Left colon (tissue), 2 donors: ENCODE measurements at regions not wholly inside any gene's neighbourhood (a gene's known extent, or its start where the extent isn't known, plus 50 kb on each side); places are given as distances from the start of the nearest gene placed in this dataset.
"Not testable (repeated sequence)": the region's sequence is repeated elsewhere in the genome, so short reads cannot be mapped to it uniquely, and the experiment has no call there.

Source experiments
- ATAC-seq: fragments of 200-7000 bp; cut with Tn5 transposase; one replicate; pipeline ENCODE4 v1.9.1; 2020; ENCODE audit warnings: mild to moderate bottlenecking, moderate library complexity
- DNase-seq, 2 donors: peaks; one replicate each; pipeline ENCODE4 v3.0.0-alpha.2; 2020
- intact Hi-C, 2 donors: fragments of 100-400 bp; cut with DNase I in 1 of 2; cut with micrococcal nuclease in 1 of 2; formaldehyde crosslinking; loops; one replicate each; pipeline versions ENCODE4 v1.11.2 to v1.14.0; 2022; cut with DNase I, micrococcal nuclease
- donor health status: DM: no; HTN: no; CAD: no.
- donor health status: DM: yes; HTN: yes; CAD: no.

DNA sequence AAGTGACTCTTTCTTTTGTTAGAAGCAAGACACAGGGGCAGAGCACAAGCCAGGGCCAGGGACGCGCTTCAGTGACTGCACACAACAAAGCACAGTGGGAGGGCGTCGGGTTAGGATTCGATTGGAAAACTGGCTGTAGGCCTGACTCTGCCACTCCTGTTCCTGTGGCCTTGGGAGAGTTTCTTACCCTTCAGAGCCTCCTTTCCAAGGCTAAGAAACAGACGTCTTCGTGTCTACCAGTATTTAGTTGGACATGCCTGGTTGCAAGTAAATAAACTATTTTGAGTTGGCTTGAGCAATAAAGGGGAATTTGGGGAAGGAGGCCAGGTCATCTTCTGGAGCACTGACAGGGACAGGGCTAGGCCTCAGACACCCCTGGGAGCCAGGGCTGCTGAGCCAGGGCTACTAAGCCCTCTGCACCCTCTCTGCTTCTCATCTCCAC, 549.1 kb downstream of the INSC start:
- DNase-seq (no peak), ATAC-seq (no peak)
- intact Hi-C loops: no loop called here

DNA sequence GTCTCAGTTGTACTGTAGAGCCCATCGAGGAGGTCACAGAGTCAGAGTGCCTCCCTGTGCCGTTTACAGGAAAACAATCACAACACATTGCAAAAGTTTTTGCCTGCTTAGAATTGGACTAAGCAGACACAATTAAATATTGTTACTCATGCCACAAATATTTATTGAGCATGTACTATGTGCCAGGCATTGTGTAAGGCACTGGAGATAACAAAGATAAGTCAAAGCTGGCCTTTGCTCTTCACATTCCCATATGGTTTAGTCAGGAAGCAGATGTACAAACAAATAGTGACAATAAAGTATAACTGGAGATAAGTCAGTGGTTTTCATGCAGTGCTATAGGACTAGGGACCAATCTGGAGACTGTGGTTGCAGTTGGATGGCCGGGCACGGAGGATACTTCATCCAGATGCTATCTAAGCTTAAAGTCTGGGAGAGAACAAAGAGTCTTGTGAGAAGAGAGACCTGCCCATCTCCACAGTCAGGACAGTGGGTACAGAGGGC, 550.7 kb downstream of the INSC start:
- intact Hi-C loops: no loop called here
- DNase-seq: no peak
- peak; percentile 92 for ATAC-seq

DNA sequence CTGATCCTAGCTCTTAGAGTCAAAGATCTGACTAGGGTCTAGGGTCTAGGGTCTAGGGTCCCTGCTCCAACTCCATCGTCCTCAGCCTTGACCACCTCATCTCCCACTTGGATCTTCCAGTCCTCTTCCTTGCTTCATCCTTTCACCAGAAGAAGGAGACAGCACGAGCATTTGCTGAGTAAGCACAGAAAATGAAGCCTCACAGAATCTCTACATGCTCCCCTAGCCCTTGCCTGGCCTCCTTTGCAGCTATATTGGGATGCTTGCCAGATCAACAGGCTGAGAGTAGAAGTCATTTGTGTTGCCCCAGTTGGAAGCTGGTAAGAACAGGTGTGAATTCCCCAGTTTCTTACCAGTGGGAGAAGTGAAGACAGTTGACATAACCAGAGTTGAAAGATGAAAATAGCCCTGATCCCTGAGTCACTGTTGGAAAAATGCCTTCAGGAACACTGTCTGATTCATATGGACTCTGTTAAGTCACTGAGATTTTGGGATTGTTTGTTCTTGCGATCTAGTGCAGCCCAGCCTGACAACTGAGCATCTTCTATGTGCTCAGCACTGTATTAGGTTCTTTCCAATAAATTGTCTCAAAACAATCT, 552.5 kb downstream of the INSC start:
- ATAC-seq (no peak), DNase-seq (no peak)
- intact Hi-C loops: no loop called here

DNA sequence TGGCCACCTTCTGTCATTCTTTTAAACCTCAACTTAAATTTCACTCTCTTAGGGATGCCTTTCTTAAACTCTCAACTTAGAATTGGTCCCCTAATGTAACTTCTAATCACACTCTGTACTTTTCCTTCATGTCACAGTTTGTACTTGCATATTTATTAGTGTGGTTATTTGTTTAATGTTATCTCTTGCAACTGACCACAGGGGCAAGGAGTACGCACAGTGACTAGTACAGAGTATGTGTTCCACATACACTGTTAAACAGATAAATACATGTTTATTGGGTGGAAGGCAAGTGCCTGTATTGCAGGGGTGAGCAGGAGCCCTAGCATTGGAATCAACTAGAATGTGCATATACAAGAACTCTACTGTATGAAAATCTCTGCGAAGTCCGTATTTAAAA, 554.0 kb downstream of the INSC start:
- intact Hi-C loops: no loop called here
- no peak for DNase-seq

DNA sequence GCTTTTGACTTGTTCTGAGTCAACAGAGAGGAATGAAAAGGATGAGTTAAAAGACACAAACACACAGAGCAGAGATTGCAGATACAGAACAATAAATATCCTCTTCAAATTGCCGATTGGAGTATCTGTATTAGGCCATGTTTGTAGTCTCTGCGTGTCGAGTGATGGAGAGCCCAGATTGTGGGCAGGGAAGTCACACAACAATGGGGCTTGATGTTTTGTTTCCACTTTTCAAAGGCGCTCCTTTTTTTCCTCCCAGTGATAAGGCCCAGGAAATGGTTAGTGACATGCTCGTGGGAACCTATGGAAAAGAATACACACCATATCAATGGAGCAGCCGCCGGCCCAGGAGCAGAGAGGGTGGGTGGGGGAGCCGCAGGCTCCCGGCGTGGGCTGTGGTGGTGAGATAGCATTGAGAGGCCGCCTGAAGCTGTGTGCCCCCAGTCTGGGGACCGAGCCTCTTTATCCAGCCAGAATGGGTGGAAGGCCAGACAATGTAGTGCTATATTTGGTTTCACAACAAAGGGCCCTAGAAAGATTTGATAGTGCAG, 555.9 kb downstream of the INSC start:
- intact Hi-C loops: no loop called here
- ATAC-seq (no peak), DNase-seq (no peak)

More for the DNA sequence above, 554.0 kb downstream of the INSC start:
- no peak for ATAC-seq

DNA sequence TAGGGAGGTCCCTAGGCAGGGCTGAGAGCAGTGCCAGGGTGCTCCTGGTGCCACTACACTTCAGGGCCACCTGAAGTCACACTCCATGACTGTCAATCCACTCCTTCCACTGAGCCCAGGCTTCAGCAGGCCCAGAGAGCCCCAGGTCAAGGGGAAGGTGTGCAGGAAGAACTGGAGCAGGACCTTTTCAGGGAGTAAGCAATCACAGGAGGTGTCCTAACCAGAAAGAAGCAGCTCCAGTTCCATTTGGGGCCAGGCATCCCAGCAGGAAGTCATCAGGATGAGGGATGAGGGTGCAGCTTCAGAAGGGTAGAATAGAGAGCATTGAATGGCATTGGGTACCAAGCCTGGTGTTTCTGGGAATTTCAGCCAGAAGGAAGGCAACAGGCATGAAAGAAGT, 556.5 kb downstream of the INSC start:
- intact Hi-C loops: no loop called here
- DNase-seq: no peak

DNA sequence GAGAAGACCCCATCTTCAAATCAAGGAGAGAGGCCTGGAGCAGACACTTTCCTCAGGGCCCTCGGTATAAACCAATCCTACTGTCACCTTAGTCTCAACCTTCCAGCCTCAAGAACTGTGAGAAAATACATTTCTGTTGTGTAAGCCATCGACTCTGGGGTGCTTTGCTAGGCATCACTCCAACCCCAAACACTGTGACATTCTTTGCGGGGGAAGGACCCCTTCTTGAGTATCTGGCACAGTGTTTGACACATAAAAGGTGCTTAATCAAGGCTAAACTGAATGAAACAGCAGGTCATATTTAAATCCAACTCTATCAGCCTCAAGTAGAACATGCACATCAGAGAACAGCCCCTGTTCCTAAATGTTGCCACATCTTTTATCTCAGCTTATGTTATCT, 558.1 kb downstream of the INSC start:
- ATAC-seq (no peak), DNase-seq (no peak)
- intact Hi-C loops: no loop called here

More for the DNA sequence above, 556.5 kb downstream of the INSC start:
- no peak for ATAC-seq

DNA sequence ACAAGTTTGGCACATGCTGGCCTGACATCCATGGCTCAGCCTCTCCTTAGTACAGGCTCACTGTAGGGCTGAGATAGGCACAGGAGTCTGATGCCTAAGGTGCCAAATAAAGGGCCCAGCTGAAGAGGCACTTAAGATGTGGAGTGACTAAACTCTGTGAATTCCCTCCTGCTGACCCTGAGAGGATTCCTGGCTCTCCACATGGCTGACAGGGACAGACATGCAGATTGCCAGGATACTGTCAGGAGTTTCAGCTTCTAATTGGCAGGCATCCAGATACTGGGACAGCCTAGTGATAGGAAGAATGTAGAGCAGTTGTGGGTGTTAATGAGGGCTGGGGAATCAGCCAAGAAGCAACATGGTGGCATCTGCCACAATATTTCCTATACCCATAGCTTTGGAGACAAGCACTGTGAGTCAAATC, 558.7 kb downstream of the INSC start:
- ATAC-seq (no peak), DNase-seq (no peak)
- intact Hi-C loops: no loop called here

DNA sequence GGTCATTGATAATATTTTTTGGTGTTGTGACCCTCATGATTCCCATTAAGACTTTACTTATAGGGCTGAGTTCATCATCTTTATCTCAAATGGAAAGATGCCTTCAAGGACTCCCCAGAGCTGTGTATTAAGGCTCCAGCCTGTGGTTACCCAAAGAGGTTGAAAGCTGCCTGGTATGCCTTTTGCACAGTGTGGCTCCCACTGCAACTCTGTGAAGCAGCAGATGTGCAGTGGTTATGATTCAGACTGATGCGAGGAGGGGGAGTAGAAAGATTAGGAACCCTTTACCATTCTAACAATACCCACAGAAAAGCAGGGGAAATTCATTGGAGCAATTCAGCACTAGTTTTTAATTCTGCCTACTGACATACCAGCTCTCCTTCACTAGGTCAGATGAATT, 560.0 kb downstream of the INSC start:
- intact Hi-C loops: no loop called here
- no peak for ATAC-seq
- DNase-seq: no peak

DNA sequence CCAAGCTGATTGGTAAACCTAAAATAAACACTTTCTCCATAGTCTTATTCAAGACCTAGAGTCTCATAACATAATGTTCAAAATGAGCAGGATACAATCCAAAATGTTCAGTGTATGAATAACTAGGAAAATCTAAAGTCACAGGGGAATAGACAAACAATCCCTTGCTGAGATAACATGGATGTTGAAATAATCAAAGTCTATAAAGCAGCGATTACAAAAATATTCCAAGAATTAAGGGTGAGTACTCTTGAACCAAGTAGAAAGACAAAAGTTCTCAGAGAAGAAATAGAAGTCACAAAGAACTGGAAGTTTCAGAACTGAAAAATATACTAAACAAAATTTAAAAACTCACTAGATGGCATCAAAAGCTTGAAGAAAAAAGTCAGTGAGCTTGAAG, 561.0 kb downstream of the INSC start:
- no peak for ATAC-seq

DNA sequence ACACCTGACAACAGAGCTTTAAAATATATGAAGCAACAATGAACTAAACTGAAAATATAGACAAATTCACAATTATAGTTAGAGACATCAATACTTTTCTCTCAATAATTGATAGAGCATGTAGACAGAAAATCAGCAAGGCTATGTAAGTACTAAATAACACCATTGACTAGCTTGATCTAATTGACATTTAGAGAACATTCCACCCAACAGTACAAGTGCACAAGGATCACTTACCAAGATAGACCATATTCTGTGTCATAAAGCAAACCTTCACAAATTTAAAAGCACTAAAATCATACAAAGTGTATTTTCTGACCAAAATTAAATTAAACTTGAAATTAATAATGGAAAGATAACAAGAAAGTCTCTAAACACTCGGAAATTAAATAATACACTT, 562.5 kb downstream of the INSC start:
- DNase-seq (no peak), ATAC-seq (no peak)
- intact Hi-C loops: no loop called here

More for the DNA sequence above, 561.0 kb downstream of the INSC start:
- intact Hi-C loops: no loop called here
- no peak for DNase-seq

DNA sequence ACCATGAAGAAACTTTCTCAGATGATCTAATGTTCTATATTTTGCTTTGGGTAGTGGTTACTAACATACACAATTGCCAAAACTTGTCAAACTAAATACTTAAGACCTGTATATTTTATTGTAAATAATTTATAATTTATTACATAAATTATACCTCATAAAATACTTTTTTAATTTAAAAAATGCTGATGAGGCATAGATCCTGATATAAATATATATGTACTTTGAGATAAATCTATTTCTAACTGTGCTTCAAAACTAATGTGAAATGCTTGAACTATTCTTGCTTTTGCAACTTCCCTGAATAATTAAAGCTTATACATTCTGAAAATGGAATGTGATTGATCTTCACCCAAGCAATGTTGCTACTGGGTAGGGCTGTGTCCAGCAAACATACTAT, 568.8 kb downstream of the INSC start:
- ATAC-seq: no peak

DNA sequence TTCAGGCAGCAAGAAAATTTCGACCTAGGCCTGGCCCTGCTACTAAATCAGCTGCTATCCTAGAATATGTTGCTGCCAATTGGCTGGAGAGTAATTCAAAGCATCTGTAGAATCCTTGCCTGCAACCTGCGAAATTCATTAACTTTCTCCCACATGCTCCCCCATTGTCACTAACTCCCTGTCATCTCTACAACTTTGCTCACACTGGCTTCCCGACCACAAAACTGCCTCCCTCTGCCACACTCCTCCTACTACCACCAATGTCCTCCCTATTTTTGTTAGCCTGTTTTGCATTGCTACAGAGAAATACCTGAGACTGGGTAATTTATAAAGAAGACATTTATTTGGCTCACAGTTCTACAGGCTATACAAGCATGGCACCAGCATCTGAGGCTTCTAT, 570.6 kb downstream of the INSC start:
- intact Hi-C loops: no loop called here
- DNase-seq (no peak), ATAC-seq (no peak)

More for the DNA sequence above, 568.8 kb downstream of the INSC start:
- DNase-seq: no peak
- intact Hi-C loops: no loop called here

DNA sequence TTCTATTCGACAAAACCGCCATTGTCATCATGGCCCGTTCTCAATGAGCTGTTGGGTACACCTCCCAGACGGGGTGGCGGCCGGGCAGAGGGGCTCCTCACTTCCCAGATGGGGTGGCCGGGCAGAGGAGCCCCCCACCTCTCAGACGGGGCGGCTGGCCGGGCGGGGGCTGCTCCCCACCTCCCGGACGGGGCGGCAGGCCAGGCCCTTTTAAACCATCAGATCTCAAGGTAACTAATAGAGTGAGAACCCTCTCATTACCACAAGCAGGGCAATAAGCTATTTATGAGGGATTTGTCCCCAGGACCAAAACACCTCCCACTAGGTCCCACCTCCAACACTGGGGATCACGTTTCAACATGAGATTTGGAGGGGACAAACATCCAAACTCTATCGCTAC, 571.5 kb downstream of the INSC start:
- ATAC-seq, intact Hi-C loops, DNase-seq: not testable (repeated sequence)

DNA sequence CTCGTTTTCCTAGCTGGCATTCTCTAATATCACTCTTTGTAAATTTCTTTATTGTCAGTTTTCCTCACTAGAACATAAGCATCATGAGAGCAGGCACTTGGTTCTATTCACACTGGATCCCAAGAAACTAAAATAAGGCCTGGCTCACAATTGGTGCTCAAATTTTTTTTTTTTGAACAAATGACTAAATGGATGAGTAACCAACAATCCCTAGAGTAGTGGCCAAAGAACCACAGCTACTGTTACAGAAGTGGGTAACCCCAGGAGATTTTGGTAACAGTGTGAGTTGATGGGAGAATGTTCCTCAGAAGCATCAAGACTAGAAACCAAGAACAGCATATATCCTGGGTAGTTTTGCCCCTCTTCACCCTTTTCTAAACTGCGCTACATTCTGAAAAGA, 572.6 kb downstream of the INSC start:
- intact Hi-C loops: no loop called here
- ATAC-seq (no peak), DNase-seq (no peak)

DNA sequence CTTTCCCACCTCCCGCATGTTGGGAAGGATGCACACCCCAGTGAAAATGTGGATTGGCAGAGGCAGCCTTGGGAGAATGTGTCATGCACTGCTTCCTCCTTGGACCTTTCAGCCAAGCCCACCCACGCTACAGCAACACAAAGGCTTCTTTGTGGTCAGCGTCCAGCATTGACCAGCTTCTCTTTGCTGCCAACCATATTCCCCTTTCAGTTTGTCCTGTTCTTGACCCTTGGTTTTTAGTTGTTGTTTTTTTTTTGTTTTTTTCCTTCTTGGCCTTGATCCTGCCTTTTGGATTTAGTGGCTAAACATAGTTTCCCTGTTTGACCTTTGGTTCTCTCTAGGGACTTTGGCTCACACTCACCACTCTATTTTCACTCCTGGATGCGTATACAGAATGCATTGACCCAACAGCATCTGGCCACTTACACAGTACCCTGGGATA, 573.6 kb downstream of the INSC start:
- intact Hi-C loops: no loop called here
- DNase-seq: no peak
- no peak for ATAC-seq

DNA sequence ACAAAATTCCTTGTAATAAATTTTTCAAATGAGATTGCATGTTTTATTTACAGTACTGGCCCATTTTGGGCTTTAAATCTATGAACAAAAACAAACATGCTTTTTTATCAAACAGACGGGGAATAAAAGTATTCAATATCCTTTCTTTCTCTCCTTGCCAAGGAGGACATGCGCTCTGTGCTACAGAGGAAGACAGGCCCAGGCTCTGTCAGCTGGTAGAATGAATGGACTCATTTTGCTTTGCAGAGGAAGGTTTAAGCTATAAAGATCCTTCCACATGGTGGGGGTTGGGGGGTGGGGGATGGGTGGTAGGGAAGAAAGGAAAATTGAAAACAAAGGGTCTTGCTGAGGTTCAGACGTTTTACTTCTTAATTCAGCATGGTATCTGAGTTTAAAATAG, 575.6 kb downstream of the INSC start:
- no peak for DNase-seq
- intact Hi-C loops: no loop called here

DNA sequence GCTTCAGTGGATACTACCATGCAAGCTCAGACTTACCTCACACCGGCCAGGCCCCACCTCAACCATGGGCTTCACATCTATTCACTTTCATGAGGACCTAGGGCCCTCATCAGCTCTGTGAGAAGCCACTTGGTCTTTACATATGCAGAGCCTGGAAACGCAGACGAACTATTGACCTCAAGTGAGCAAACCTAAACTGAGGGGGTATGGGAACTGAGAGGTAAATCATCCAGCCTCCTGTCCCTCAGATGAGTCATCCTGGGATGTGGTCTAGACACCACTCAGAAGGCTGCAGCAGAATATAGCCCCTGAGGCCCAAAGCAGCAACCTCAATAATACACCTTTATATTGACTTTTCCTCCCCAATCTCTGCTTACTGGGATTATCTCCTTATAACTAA, 578.0 kb downstream of the INSC start:
- DNase-seq (no peak), ATAC-seq (no peak)
- intact Hi-C loops: no loop called here

More for the DNA sequence above, 575.6 kb downstream of the INSC start:
- no peak for ATAC-seq

DNA sequence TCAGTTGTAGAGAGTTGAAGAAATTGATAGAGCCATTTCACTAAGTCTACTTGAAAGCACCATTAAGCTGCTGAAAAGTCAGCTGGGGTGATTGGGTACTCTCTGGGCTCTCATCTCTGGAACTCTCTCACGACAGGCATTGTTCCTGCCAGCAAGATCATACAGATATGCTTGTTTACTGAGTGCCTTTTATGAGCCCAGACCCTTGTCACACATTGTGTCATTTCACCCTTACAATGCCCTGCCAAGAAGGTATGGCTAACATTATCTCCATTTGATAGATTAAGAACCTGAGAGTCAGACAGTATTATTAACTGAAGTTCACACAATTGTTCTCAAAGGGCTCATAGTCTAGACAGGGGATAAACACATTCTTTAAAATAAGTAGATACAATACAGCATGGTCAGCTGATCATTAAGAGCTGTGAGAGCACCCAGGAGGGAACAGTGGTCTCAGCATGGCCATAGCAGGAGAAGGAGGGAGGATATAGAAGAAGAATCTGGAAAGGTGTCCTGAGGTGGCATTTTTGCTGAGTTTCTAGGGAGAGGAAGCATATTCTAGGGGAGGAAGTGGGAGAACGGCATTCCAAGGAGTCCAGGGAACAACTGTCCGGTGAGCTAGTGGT, 580.5 kb downstream of the INSC start:
- ATAC-seq: peak; percentile 48
- DNase-seq: no peak
- intact Hi-C loops: no loop called here

DNA sequence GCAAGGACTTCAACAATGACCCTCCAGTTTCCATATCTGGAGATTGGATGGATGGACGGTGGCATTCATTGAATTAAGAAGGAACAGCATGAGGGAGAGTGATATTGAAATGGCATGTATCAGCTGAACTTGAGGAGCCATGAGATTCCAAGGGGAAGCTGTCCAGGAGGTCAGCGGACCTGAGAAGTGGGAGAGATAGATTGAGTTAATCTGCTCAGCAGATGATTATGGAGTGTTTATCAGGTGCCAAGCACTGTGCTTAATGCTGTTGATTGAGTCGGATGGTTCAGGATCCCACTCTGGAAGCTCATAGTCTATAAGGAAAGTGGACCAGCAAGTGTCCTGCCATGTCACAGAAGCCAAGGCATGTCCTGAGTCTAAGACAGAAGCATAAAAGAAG, 581.3 kb downstream of the INSC start:
- ATAC-seq: no peak
- no peak for DNase-seq
- intact Hi-C loops: no loop called here
